ENCODE measurements at regions not wholly inside any gene's neighbourhood (a gene's known extent, or its start where the extent isn't known, plus 50 kb on each side); places are given as distances from the start of the nearest gene placed in this dataset.

DNA sequence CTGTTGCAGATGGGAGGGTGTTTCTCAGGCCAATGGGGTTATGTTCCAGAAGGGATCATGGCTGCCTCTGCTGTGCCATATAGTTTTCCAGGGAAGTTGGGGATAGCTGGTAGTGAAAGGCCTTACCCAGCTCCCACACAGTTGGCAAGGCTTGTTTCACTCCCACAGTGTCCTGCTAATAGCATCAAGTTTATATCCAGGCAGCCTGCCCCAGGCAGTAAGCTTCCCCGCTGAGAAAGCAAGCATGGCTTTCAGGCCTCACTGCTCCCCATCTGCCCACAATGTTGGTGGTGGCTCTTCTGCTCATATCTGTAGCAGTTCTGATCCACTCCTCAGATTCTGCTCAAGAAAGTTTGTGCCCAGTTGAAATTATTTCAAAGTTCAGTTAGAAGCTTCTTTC lies 50.9 kb upstream of the DCBLD2 start:
- no peaks in the 10 kb centered on the region for H3K9me3 ChIP-seq (ENCODE audit: low read length)
- H3K27ac ChIP-seq (ENCODE audit: low read depth, low read length), result no peak overlapping the region
- H3K4me3 Mint-ChIP-seq, result no peak overlapping the region
- no peaks in the 10 kb centered on the region for H3K4me1 Mint-ChIP-seq
- H3K27me3 Mint-ChIP-seq, result peaks cover 0 to 13% of the 10 kb centered on the region in 2 donors
- DNase-seq, result no peak
- no peaks in the 10 kb centered on the region for H3K4me1 ChIP-seq (ENCODE audit: insufficient read depth, low read length)
- H3K27ac Mint-ChIP-seq, result no peak overlapping the region
- ChIA-PET POLR2A (no interaction called here), CTCF (no interaction called here)
- no peaks in the 10 kb centered on the region for H3K36me3 ChIP-seq (ENCODE audit: insufficient read depth, low read length)
- no peaks in the 10 kb centered on the region for H3K36me3 Mint-ChIP-seq
- H3K4me3 ChIP-seq (ENCODE audit: low read length), result no peak overlapping the region
- H3K9me3 Mint-ChIP-seq, result peaks cover 0 to 8% (median 0%) of the 10 kb centered on the region in 5 donors
- H3K27me3 ChIP-seq (ENCODE audit: insufficient read depth, low read length, poor library complexity, severe bottlenecking), result no peaks in the 10 kb centered on the region

All from CD8-positive, alpha-beta memory T cell (primary cell).